ENCODE measurements at regions not wholly inside any gene's neighbourhood (a gene's known extent, or its start where the extent isn't known, plus 50 kb on each side); places are given as distances from the start of the nearest gene placed in this dataset.

GRCh38 chr3:182710557-182711157, 82.6 kb upstream of the ATP11B start:
- DNase-seq: no peak
- Histone ChIP-seq H3K4me3 (ENCODE audit: low read depth, low read length) (no peak overlapping the region), H3K36me3 (replicated peaks) (no peaks in the 10 kb centered on the region), H3K27me3 (replicated peaks) (no peaks in the 10 kb centered on the region), H3K27ac (no peak overlapping the region)
- in situ Hi-C loops (cut with HindIII; ENCODE audit: low pct_ligation_motif_present, low sequenced_read_pairs): no loop called here
- peak; percentile 57 for TF ChIP-seq CTCF (IDR thresholded peaks at IDR 0.05; ENCODE audit: low read depth, low read length, missing control alignments)

- Histone ChIP-seq H3K4me3 (ENCODE audit: low read depth, low read length) (no peak overlapping the region), H3K27me3 (replicated peaks) (no peaks in the 10 kb centered on the region), H3K27ac (no peak overlapping the region), H3K36me3 (replicated peaks) (no peaks in the 10 kb centered on the region)
- TF ChIP-seq CTCF (IDR thresholded peaks at IDR 0.05; ENCODE audit: low read depth, low read length, missing control alignments): no peak
- in situ Hi-C loops (cut with HindIII; ENCODE audit: low pct_ligation_motif_present, low sequenced_read_pairs): no loop called here
- DNase-seq: no peak
These were observed 82.0 kb upstream of the ATP11B start for GRCh38 chr3:182711261-182711683.

- no peak for DNase-seq
- H3K36me3 ChIP-seq (replicated peaks): no peaks in the 10 kb centered on the region
- in situ Hi-C loops (cut with HindIII; ENCODE audit: low pct_ligation_motif_present, low sequenced_read_pairs): no loop called here
- H3K27me3 ChIP-seq (replicated peaks): no peaks in the 10 kb centered on the region
- no peak overlapping the region for H3K27ac ChIP-seq
- H3K4me3 ChIP-seq (ENCODE audit: low read depth, low read length): no peak overlapping the region
- no peak for TF ChIP-seq CTCF (IDR thresholded peaks at IDR 0.05; ENCODE audit: low read depth, low read length, missing control alignments)
These were observed 81.5 kb upstream of the ATP11B start for GRCh38 chr3:182711853-182712252.

GRCh38 chr3:182713111-182713510, 80.2 kb upstream of the ATP11B start:
- Histone ChIP-seq H3K36me3 (replicated peaks) (no peaks in the 10 kb centered on the region), H3K27ac (no peak overlapping the region), H3K27me3 (replicated peaks) (no peaks in the 10 kb centered on the region), H3K4me3 (ENCODE audit: low read depth, low read length) (no peak overlapping the region)
- no peak for TF ChIP-seq CTCF (IDR thresholded peaks at IDR 0.05; ENCODE audit: low read depth, low read length, missing control alignments)
- DNase-seq: no peak
- in situ Hi-C loops (cut with HindIII; ENCODE audit: low pct_ligation_motif_present, low sequenced_read_pairs): no loop called here

- DNase-seq: peak; percentile 54
- Histone ChIP-seq H3K36me3 (replicated peaks) (no peaks in the 10 kb centered on the region), H3K4me3 (ENCODE audit: low read depth, low read length) (no peak overlapping the region), H3K27me3 (replicated peaks) (no peaks in the 10 kb centered on the region), H3K27ac (no peak overlapping the region)
- in situ Hi-C loops (cut with HindIII; ENCODE audit: low pct_ligation_motif_present, low sequenced_read_pairs): no loop called here
- peak; percentile 63 for TF ChIP-seq CTCF (IDR thresholded peaks at IDR 0.05; ENCODE audit: low read depth, low read length, missing control alignments)
These were observed 79.4 kb upstream of the ATP11B start for GRCh38 chr3:182713743-182714517.
